ENCODE measurements at regions not wholly inside any gene's neighbourhood (a gene's known extent, or its start where the extent isn't known, plus 50 kb on each side); places are given as distances from the start of the nearest gene placed in this dataset.

GRCh38 chr9:2320114-2320513 lies 301.5 kb upstream of the VLDLR start:
- TF ChIP-seq CTCF (IDR thresholded peaks at IDR 0.05) = no peak
- TF ChIP-seq ZFX (IDR thresholded peaks at IDR 0.05; ENCODE audit: borderline replicate concordance) = no peak

Data from 22Rv1 (cell line).